Effector CD4-positive, alpha-beta T cell (primary cell): ENCODE measurements at regions not wholly inside any gene's neighbourhood (a gene's known extent, or its start where the extent isn't known, plus 50 kb on each side); places are given as distances from the start of the nearest gene placed in this dataset.
"Not testable (repeated sequence)": the region's sequence is repeated elsewhere in the genome, so short reads cannot be mapped to it uniquely, and the experiment has no call there.

Experiments used
- DNase-seq: peaks from one replicate; pipeline ENCODE4 v3.0.0-alpha.2; 2020

DNA sequence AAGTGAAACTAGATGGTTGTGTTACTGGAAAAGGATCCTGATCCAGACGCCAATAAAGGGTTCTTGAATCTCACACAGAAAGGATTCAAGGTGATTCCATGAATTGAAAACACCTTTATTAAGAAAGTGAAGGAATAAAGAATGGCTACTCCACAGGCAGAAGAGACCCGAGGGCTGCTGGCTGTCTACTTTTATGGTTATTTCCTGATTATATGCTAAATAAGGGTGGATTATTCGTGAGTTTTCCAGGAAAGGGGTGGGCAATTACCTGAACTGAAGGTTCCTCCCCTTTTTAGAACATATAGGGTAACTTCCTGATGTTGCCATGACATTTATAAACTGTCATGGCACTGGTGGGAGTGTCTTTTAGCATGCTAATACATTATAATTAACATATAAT, 50.9 kb upstream of the WARS2 start:
- DNase-seq: no peak

- DNase-seq: no peak
These were observed 63.9 kb upstream of the WARS2 start for GRCh38 chr1:119204197-119204960.

GRCh38 chr1:119204961-119205357, 64.5 kb upstream of the WARS2 start:
- no peak for DNase-seq

GRCh38 chr1:119209061-119209460, 68.6 kb upstream of the WARS2 start:
- DNase-seq: no peak

GRCh38 chr1:119209596-119210295, 69.3 kb upstream of the WARS2 start:
- DNase-seq: no peak

GRCh38 chr1:119210296-119210649, 69.8 kb upstream of the WARS2 start:
- no peak for DNase-seq

DNA sequence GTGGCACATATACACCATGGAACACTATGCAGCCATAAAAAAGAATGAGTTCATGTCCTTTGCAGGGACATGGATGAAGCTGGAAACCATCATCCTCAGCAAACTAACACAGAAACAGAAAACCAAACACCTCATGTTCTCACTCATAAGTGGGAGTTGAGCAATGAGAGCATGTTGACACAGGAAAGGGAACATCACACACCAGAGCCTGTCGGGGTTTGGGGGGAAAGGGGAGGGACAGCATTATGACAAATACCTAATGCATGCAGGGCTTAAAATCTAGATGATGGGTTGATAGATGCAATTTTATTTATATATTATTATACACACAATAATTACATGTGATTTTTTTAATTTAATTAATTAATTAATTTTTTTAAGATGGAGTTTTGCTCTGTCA, 72.8 kb upstream of the WARS2 start:
- not testable (repeated sequence) for DNase-seq

- DNase-seq: not testable (repeated sequence)
These were observed 74.5 kb upstream of the WARS2 start for GRCh38 chr1:119214961-119215360.

GRCh38 chr1:119217309-119217828, 76.9 kb upstream of the WARS2 start:
- no peak for DNase-seq

DNA sequence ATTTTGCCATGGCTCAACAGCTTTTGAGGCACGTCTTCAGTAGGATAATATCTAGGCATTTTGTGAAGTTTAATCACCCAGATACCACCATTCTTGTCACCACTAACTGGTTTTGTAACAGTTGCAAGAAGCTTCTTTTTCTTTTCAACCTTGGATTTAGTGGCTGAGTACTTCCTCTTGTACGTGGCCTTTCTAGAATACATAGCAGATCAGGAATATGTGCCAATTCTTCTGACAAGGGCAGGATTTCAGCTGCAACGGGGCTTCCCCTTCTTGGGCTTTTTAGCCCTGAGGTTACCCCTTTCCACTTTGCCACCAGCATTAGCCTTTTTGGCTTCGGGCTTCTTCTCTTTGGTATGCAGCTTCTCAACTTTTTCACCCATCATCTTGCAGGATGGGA, 79.3 kb upstream of the WARS2 start:
- no peak for DNase-seq

DNA sequence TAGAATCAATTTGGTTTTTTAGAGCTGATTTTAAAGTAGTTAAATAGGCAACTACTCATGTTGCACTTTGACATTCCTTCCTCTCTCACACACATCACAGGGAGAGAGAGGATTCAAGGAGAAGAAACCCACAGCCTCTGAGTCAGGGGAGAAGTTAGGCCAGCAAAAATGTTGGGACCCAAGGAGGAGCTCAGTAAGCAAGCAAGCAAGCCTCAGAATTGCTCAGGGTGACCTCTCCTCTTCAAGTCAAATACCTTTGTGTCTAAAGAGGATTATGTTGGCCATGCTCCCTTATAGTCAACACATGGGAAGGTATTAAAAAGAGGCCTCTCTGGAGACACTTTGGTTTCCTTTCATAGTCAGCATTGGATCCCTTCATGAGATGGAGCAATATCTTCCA, 80.5 kb upstream of the WARS2 start:
- DNase-seq: no peak

DNA sequence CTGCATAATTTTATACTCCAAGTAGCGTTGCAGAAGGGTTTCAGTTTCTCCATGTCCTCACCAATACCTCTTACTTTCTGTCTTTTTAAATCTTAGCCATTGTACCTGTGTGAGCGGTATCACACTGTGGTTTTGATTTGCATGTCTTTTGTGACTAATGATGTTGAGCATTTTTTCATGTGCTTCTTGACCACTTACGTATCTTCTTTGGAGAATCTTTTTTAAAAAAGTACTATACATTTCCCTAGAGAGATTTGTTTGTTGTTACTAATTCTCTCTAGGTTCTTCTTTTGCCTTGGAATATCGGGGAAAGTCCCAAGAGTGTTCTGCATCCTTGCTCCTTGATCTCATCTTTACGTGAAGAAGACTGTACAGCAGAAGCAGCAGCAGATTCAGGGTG, 81.8 kb upstream of the WARS2 start:
- DNase-seq: no peak

- DNase-seq: no peak
These were observed 84.8 kb upstream of the WARS2 start for GRCh38 chr1:119225265-119225664.

GRCh38 chr1:119225831-119226230, 85.4 kb upstream of the WARS2 start:
- no peak for DNase-seq

DNA sequence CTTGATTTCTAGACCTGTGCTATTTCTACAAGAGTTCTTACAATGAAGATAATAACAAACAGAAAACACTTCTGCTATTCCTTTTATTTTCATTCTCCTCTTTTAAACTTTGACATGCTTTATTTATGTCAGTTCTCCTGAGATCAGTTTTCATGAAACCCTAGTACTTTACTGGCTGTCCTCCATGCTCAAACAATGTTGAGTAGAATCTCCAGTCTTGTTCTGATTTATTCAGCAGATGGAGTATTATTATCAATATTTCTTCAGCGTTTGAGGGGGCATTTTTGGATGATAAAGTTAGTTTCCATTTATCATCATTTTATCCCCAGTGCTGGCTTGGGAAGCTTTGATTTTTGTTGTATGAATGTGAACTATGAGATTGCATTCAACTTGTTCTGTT, 85.9 kb upstream of the WARS2 start:
- no peak for DNase-seq

- no peak for DNase-seq
These were observed 86.5 kb upstream of the WARS2 start for GRCh38 chr1:119226913-119227312.

DNA sequence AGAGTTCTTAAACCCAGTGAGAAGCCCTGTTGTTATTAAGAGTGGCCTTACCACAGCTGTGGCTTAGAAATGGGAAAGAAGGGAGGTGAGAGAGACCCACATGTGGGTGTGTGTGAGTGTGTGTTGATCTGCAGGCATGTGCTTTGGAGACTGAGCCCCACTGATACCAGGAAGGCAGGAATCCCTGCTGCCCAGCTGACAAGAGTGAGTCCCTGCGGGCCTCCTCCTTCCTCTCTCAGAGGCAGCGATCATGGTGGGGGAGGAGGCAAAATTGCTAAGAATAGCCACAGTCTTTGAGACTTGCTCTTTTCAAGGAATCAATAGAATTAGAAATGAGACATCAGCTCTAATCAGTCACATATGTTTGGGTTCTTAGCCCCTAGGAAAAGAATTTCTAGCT, 87.0 kb upstream of the WARS2 start:
- no peak for DNase-seq

DNA sequence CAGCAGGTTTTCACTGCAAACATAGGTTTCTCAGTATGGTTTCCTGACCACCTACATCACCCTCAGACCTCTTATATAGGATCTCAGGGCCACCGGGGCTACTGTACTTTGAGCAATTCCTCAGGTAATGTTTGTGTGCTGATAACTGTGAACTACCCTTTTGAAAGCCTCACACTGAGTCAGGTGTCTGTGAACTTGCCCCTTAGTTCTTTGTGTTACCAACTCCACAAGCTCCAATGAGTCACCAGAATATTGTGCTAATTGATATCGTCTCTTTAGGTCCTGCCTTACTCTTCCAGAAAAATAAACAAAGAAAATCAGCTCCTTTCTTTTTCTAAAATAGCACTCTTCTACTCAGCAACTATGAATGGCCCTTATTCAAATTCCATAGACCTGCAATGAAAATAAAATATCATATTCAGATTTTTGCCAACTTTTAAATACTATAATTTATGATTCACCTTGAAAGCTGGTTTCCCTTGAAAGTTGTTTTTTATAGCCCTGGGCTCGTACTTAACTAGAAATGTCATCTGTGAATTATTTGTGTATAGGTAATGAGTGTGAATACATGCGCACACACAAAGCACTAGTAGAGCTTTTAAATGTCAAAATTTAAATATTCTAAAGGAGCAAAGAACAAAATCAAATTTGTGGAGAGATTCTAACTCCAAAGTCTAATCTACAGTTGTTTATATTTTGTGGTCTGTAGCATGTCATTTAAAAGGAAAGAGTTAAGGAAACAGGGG, 88.1 kb upstream of the WARS2 start:
- no peak for DNase-seq

DNA sequence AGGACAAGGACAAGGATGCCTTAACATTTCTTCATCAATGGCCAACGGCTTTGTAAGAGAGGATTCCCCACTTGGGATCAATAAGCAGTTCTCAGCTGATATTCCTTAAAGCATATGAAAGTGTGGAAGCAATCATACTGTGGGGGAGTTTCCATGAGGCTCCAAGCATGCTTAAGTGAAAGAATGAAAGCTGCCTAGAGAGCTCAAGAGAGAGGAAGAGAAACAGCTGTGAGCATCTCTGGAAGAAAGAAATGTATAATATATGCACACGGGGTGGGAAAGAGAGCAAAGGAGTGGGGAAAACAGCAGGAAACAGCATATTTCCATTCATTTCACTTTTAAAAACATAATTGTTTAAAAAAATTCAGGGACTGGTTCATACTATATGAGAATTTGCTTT, 94.7 kb upstream of the WARS2 start:
- no peak for DNase-seq

DNA sequence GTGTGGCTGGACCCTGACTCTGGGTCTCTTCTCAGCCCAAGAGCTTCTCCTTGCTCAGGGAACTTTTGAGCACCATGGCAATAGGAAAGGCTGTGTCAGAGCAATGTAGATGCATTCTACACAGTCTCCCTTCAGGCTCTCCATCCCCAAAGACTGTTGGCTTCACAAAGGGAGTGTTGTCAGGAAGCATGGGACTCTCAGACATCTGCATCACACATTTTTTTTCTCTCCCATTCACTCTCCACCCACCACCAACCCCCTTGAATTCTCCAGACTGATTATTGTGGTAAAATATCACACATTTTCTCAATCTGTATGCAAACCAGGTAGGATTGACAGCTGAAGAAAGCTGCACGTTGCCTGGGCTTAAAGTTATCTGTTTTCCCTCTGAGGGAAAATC, 105.4 kb upstream of the WARS2 start:
- DNase-seq: no peak

DNA sequence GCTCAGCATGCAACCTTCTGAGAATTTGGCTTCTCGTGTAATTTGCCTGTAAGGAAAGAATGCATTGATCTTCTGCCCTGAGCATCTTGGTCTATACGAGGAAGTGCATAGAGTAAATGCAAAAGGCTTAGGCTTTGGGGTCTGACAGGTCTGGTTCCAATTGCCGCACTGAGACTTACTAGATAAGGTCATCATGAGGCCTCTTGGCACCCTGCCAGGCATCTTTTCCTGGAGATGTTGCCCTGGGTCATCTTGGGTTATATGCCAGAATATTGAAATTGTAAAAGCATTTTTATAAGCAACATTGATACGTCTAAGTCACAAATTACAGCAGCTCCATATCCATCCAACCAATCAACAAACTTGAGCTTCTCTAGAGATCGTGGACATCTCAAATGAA, 108.8 kb upstream of the WARS2 start:
- DNase-seq: no peak

DNA sequence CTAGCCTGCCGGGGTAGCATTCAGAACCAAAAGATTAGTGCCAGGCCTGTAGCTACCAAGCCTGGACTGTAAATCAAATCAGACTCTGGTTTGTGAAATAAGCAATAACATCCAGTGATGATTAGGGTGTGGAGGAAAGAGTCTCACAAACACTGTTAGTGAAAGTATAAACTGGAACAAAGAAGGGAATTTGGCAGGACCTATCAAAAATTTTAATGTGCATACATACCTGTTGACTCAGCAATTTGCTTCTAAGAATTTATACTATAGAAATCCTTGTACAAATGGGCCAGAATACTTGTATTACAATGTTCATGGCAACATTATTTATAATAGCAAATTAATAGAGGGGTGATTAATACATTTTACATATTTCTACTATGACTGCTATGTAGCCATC, 109.8 kb upstream of the WARS2 start:
- no peak for DNase-seq

DNA sequence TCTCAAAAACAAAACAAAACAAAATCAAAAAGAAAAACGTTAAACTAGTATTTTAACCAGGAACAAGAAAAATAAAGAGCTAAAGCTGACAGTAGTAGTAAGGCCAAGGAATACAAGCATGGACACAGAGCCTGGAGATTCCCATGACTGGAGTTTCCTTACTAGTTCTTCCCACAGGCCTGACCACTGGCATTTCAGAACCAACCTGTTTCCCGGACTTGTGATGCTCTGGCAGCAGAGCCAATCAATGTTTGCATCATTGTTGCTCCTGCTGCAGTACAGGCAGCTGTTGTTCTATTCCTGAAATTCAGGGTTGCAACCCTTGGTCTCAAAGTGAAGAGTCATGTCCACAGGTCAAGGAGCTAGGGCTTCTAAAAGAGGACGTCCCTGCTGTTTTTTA, 111.3 kb upstream of the WARS2 start:
- no peak for DNase-seq

GRCh38 chr1:119253366-119253765, 112.9 kb upstream of the WARS2 start:
- DNase-seq: no peak
